GM18907 (cell line): ENCODE measurements at regions not wholly inside any gene's neighbourhood (a gene's known extent, or its start where the extent isn't known, plus 50 kb on each side); places are given as distances from the start of the nearest gene placed in this dataset.

Experiments
- ATAC-seq: cut with Tn5 transposase; IDR thresholded peaks from one replicate; pipeline ENCODE4 v1.9.1; 2021; ENCODE audit warnings: mild to moderate bottlenecking, moderate library complexity; ENCODE audit not compliant: unreplicated experiment

- no peak for ATAC-seq
These were observed 321.1 kb downstream of the AASDHPPT start for GRCh38 chr11:106398502-106399075.

- no peak for ATAC-seq
These were observed 321.6 kb downstream of the AASDHPPT start for GRCh38 chr11:106399076-106399511.

- no peak for ATAC-seq
These were observed 322.2 kb downstream of the AASDHPPT start for GRCh38 chr11:106399624-106400023.

GRCh38 chr11:106400949-106401570 lies 323.6 kb downstream of the AASDHPPT start:
- no peak for ATAC-seq

- ATAC-seq, result no peak
These were observed 326.3 kb downstream of the AASDHPPT start for GRCh38 chr11:106403751-106404150.

GRCh38 chr11:106409222-106409621 lies 331.8 kb downstream of the AASDHPPT start:
- ATAC-seq, result no peak

GRCh38 chr11:106409671-106410070 lies 332.2 kb downstream of the AASDHPPT start:
- ATAC-seq, result no peak

GRCh38 chr11:106410902-106411301 lies 333.4 kb downstream of the AASDHPPT start:
- ATAC-seq, result no peak

- ATAC-seq, result no peak
These were observed 335.8 kb downstream of the AASDHPPT start for GRCh38 chr11:106413222-106413621.

- ATAC-seq, result no peak
These were observed 338.0 kb downstream of the AASDHPPT start for GRCh38 chr11:106415510-106415909.

GRCh38 chr11:106418791-106419190 lies 341.3 kb downstream of the AASDHPPT start:
- ATAC-seq, result no peak

GRCh38 chr11:106420048-106420665 lies 342.7 kb downstream of the AASDHPPT start:
- ATAC-seq, result no peak

GRCh38 chr11:106420686-106421085 lies 343.2 kb downstream of the AASDHPPT start:
- no peak for ATAC-seq

GRCh38 chr11:106421676-106422292 lies 344.3 kb downstream of the AASDHPPT start:
- ATAC-seq, result no peak

GRCh38 chr11:106422583-106422982 lies 345.1 kb downstream of the AASDHPPT start:
- no peak for ATAC-seq

- ATAC-seq, result no peak
These were observed 346.6 kb downstream of the AASDHPPT start for GRCh38 chr11:106424111-106424510.

GRCh38 chr11:106425819-106426218 lies 348.4 kb downstream of the AASDHPPT start:
- ATAC-seq, result no peak

- no peak for ATAC-seq
These were observed 349.2 kb downstream of the AASDHPPT start for GRCh38 chr11:106426696-106427095.

GRCh38 chr11:106427736-106428135 lies 350.3 kb downstream of the AASDHPPT start:
- ATAC-seq, result no peak

GRCh38 chr11:106442032-106442431 lies 364.6 kb downstream of the AASDHPPT start:
- ATAC-seq, result no peak

- no peak for ATAC-seq
These were observed 368.8 kb downstream of the AASDHPPT start for GRCh38 chr11:106446302-106446701.

- no peak for ATAC-seq
These were observed 369.5 kb downstream of the AASDHPPT start for GRCh38 chr11:106446955-106447354.
